CD14-positive monocyte (primary cell): ENCODE measurements at regions not wholly inside any gene's neighbourhood (a gene's known extent, or its start where the extent isn't known, plus 50 kb on each side); places are given as distances from the start of the nearest gene placed in this dataset.

ENCODE experiments used
- DNase-seq, 3 donors: peaks; one replicate each; pipeline ENCODE4 v3.0.0-alpha.2; 2011 to 2022
- H2AFZ ChIP-seq: 2 replicates; pipeline ENCODE4 v1.6.0; 2012; ENCODE audit warnings: mild to moderate bottlenecking, low read depth, low read length, inconsistent platforms; ENCODE audit not compliant: insufficient read depth, poor library complexity, severe bottlenecking
- H3K27ac ChIP-seq, 2 donors: 1 replicate in 1 of 2; 2 replicates in 1 of 2; pipeline ENCODE4 v1.5.1; 2012 to 2013; ENCODE audit warnings: low read length in 2 of 2, control low read depth in 1 of 2, inconsistent platforms in 1 of 2, low read depth in 1 of 2, mild to moderate bottlenecking in 1 of 2
- H3K27me3 ChIP-seq, 2 donors: one replicate each; pipeline versions ENCODE4 v1.6.0 to v1.6.1; 2011 to 2013; ENCODE audit warnings: low read length in 2 of 2; ENCODE audit not compliant: control insufficient read depth in 2 of 2, insufficient read depth in 2 of 2
- H3K36me3 ChIP-seq, 2 donors: replicated peaks in 1 of 2; 1 replicate in 1 of 2; 2 replicates in 1 of 2; pipeline versions ENCODE4 v1.5.1 to v1.6.1; 2012 to 2013; ENCODE audit warnings: low read length in 2 of 2, control low read depth in 1 of 2, inconsistent platforms in 1 of 2, mild to moderate bottlenecking in 1 of 2; ENCODE audit not compliant: insufficient read depth in 2 of 2, control insufficient read depth in 1 of 2
- H3K4me1 ChIP-seq, 2 donors: 1 replicate in 1 of 2; 2 replicates in 1 of 2; pipeline versions ENCODE4 v1.5.1 to v1.6.1; 2012 to 2013; ENCODE audit warnings: low read length in 2 of 2, control low read depth in 1 of 2, inconsistent platforms in 1 of 2, mild to moderate bottlenecking in 1 of 2, moderate library complexity in 1 of 2; ENCODE audit not compliant: insufficient read depth in 2 of 2, control insufficient read depth in 1 of 2
- H3K4me2 ChIP-seq: replicated peaks from 2 replicates; pipeline ENCODE3; 2012; ENCODE audit warnings: low read length, moderate library complexity, mild to moderate bottlenecking; ENCODE audit not compliant: poor library complexity, severe bottlenecking; ENCODE audit errors: extremely low read depth
- H3K4me3 ChIP-seq, 3 experiments: fragments of 200-600 bp in 1 of 3; sonication (generic) in 1 of 3; replicated peaks in 1 of 3; 1 replicate in 2 of 3; 2 replicates in 1 of 3; pipeline ENCODE4 v1.5.1; 2011 to 2013; ENCODE audit warnings: low read length in 3 of 3, mild to moderate bottlenecking in 3 of 3, control low read depth in 2 of 3, low read depth in 2 of 3, inconsistent platforms in 1 of 3, moderate library complexity in 1 of 3
- H3K79me2 ChIP-seq: 2 replicates; pipeline ENCODE4 v1.6.0; 2012; ENCODE audit warnings: mild to moderate bottlenecking, control low read depth, inconsistent platforms, low read length, moderate library complexity; ENCODE audit not compliant: insufficient read depth
- H3K9ac ChIP-seq: 2 replicates; pipeline ENCODE4 v1.6.0; 2017; ENCODE audit warnings: low read length, mild to moderate bottlenecking; ENCODE audit not compliant: insufficient read depth, poor library complexity, severe bottlenecking
- H3K9me3 ChIP-seq, 2 donors: replicated peaks in 1 of 2; 1 replicate in 1 of 2; 2 replicates in 1 of 2; pipeline versions ENCODE4 v1.5.1 to v1.6.1; 2012 to 2013; ENCODE audit warnings: low read length in 2 of 2, control low read depth in 1 of 2; ENCODE audit not compliant: control insufficient read depth in 1 of 2, insufficient read depth in 1 of 2
- H4K20me1 ChIP-seq: 2 replicates; pipeline ENCODE4 v1.6.0; 2012; ENCODE audit warnings: mild to moderate bottlenecking, low read length, control low read depth, moderate library complexity; ENCODE audit not compliant: insufficient read depth
- H3K27ac Mint-ChIP-seq, 7 donors: one replicate each; pipeline ENCODE4 v1.8.0; 2020; ENCODE audit warnings: mild to moderate bottlenecking in 7 of 7, mixed read lengths in 7 of 7, moderate library complexity in 6 of 7, inconsistent platforms in 2 of 7
- H3K27me3 Mint-ChIP-seq, 3 donors: one replicate each; pipeline ENCODE4 v1.8.0; 2021 to 2022; ENCODE audit warnings: low read depth in 3 of 3, mild to moderate bottlenecking in 3 of 3, mixed read lengths in 3 of 3, moderate library complexity in 3 of 3, inconsistent platforms in 1 of 3
- H3K36me3 Mint-ChIP-seq, 2 donors: one replicate each; pipeline ENCODE4 v1.8.0; 2020; ENCODE audit warnings: mixed read lengths in 2 of 2, inconsistent platforms in 1 of 2, mild to moderate bottlenecking in 1 of 2
- H3K4me1 Mint-ChIP-seq: one replicate; pipeline ENCODE4 v1.8.0; 2020; ENCODE audit warnings: mild to moderate bottlenecking, mixed read lengths
- H3K4me3 Mint-ChIP-seq, 2 donors: one replicate each; pipeline ENCODE4 v1.8.0; 2020; ENCODE audit warnings: mild to moderate bottlenecking in 2 of 2, mixed read lengths in 2 of 2, moderate library complexity in 1 of 2
- H3K9me3 Mint-ChIP-seq, 7 donors: one replicate each; pipeline ENCODE4 v1.8.0; 2020 to 2022; ENCODE audit warnings: mixed read lengths in 7 of 7, mild to moderate bottlenecking in 6 of 7, moderate library complexity in 6 of 7, inconsistent platforms in 2 of 7
- CTCF ChIP-seq: fragments of 200-600 bp; IDR thresholded peaks from one replicate; pipeline ENCODE4 v1.8.0; 2022; ENCODE audit warnings: antibody characterized with exemption, mild to moderate bottlenecking
- WGBS: methylation state at CpG from one replicate; pipeline ENCODE4 v1.1.5; 2013; ENCODE audit warnings: missing lambda C conversion rate; ENCODE audit not compliant: insufficient coverage; 5-methylcytosine and 5-hydroxymethylcytosine counted together
- intact Hi-C, 2 donors: fragments of 100-400 bp; cut with micrococcal nuclease; formaldehyde crosslinking; loops; one replicate each; pipeline versions ENCODE4 v1.15.0 to v1.15.1; 2023

GRCh38 chr18:1252936-1253335 is 348.3 kb downstream of the ADCYAP1 start:
- DNase-seq: no peak
- peaks cover 7 to 10% of the 10 kb centered on the region in 2 donors for H3K9me3 ChIP-seq
- Mint-ChIP-seq H3K27ac (no peak overlapping the region), H3K9me3 (peaks cover 3 to 17% (median 5%) of the 10 kb centered on the region in 7 donors), H3K36me3 (no peaks in the 10 kb centered on the region), H3K4me1 (no peaks in the 10 kb centered on the region), H3K27me3 (no peaks in the 10 kb centered on the region), H3K4me3 (no peak overlapping the region)
- no peak overlapping the region for H3K27ac ChIP-seq
- no peaks in the 10 kb centered on the region for H3K36me3 ChIP-seq
- intact Hi-C loops: no loop called here
- TF ChIP-seq CTCF: no peak
- H4K20me1 ChIP-seq: no peaks in the 10 kb centered on the region
- H3K9ac ChIP-seq: no peak overlapping the region
- H3K27me3 ChIP-seq: no peaks in the 10 kb centered on the region
- H3K4me1 ChIP-seq: no peaks in the 10 kb centered on the region
- no CpG with 5 or more reads among the region's 1 CpG for WGBS
- no peak overlapping the region for H2AFZ ChIP-seq
- H3K4me3 ChIP-seq: no peak overlapping the region
- H3K4me2 ChIP-seq: no peak overlapping the region
- no peaks in the 10 kb centered on the region for H3K79me2 ChIP-seq

- no peak for TF ChIP-seq CTCF
- Histone ChIP-seq H3K4me2 (no peak overlapping the region), H3K27ac (no peak overlapping the region), H2AFZ (no peak overlapping the region), H3K79me2 (no peaks in the 10 kb centered on the region), H3K9me3 (peaks cover 10 to 11% of the 10 kb centered on the region in 2 donors), H3K27me3 (no peaks in the 10 kb centered on the region), H3K4me1 (no peaks in the 10 kb centered on the region), H3K36me3 (no peaks in the 10 kb centered on the region), H4K20me1 (no peaks in the 10 kb centered on the region), H3K9ac (no peak overlapping the region), H3K4me3 (no peak overlapping the region)
- H3K27me3 Mint-ChIP-seq: no peaks in the 10 kb centered on the region
- no peak overlapping the region for H3K4me3 Mint-ChIP-seq
- DNase-seq: no peak
- H3K9me3 Mint-ChIP-seq: peaks cover 3 to 17% (median 6%) of the 10 kb centered on the region in 7 donors
- H3K36me3 Mint-ChIP-seq: no peaks in the 10 kb centered on the region
- WGBS: no CpG with 5 or more reads among the region's 3 CpGs
- H3K27ac Mint-ChIP-seq: no peak overlapping the region
- intact Hi-C loops: no loop called here
- H3K4me1 Mint-ChIP-seq: no peaks in the 10 kb centered on the region
Measured at GRCh38 chr18:1253827-1254226, 349.2 kb downstream of the ADCYAP1 start.
